Stimulated activated naive CD8-positive, alpha-beta T cell treated with anti-CD3 and anti-CD28 coated beads, Interleukin-15, amount 100 ng/mL, for 72 hours (primary cell): ENCODE measurements at regions not wholly inside any gene's neighbourhood (a gene's known extent, or its start where the extent isn't known, plus 50 kb on each side); places are given as distances from the start of the nearest gene placed in this dataset.

Experiments
- ATAC-seq: fragments of 150-1000 bp; cut with Tn5 transposase; 2 replicates; pipeline ENCODE4 v1.10.0; 2021; ENCODE audit warnings: mild to moderate bottlenecking, moderate library complexity
- DNase-seq, 2 donors: peaks; one replicate each; pipeline ENCODE4 v3.0.0; 2021 to 2022
- H3K27ac Mint-ChIP-seq, 2 donors: one replicate each; pipeline ENCODE4 v1.8.0; 2022; ENCODE audit warnings: mild to moderate bottlenecking in 2 of 2, mixed read lengths in 2 of 2, moderate library complexity in 2 of 2
- H3K27me3 Mint-ChIP-seq: one replicate; pipeline ENCODE4 v1.8.0; 2022; ENCODE audit warnings: mixed read lengths
- H3K4me1 Mint-ChIP-seq: one replicate; pipeline ENCODE4 v1.8.0; 2022; ENCODE audit warnings: mild to moderate bottlenecking, mixed read lengths
- H3K4me3 Mint-ChIP-seq, 2 donors: one replicate each; pipeline ENCODE4 v1.8.0; 2022; ENCODE audit warnings: mild to moderate bottlenecking in 2 of 2, mixed read lengths in 2 of 2, moderate library complexity in 1 of 2
- H3K9me3 Mint-ChIP-seq, 2 donors: one replicate each; pipeline ENCODE4 v1.8.0; 2022; ENCODE audit warnings: mixed read lengths in 2 of 2

GRCh38 chr13:22092791-22093560, 422.1 kb downstream of the FGF9 start:
- ATAC-seq (no peak), DNase-seq (no peak)
- Mint-ChIP-seq H3K4me1 (peaks cover 30% of the 10 kb centered on the region), H3K27me3 (no peaks in the 10 kb centered on the region), H3K27ac (no peak overlapping the region), H3K9me3 (peaks cover 9 to 11% of the 10 kb centered on the region in 2 donors), H3K4me3 (no peak overlapping the region)

DNA sequence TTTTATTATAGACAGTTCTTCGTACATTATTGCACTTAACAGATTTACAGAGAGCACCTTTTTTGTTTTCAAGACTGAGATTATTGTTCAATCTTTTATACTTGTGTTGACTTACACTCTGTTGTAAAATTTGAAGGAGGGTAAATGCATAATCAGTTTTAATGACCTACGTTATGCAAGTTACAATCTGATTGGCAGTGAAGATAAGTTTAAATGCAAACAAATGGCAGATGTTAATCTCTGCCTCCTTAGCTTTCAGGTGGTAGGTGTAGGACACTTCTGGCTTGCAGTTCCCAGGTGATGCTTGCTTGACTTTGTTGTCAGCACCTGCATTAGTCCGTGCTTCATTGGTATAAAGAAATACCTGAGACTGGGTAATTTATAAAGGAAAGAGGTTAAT, 424.9 kb downstream of the FGF9 start:
- no peak overlapping the region for H3K4me3 Mint-ChIP-seq
- ATAC-seq: no peak
- H3K4me1 Mint-ChIP-seq: peaks cover 23% of the 10 kb centered on the region
- no peak for DNase-seq
- H3K9me3 Mint-ChIP-seq: peaks cover 7 to 23% of the 10 kb centered on the region in 2 donors
- H3K27me3 Mint-ChIP-seq: no peaks in the 10 kb centered on the region
- no peak overlapping the region for H3K27ac Mint-ChIP-seq

GRCh38 chr13:22099585-22099984, 428.7 kb downstream of the FGF9 start:
- H3K4me3 Mint-ChIP-seq: no peak overlapping the region
- H3K9me3 Mint-ChIP-seq: peaks cover 6 to 22% of the 10 kb centered on the region in 2 donors
- ATAC-seq (no peak), DNase-seq (no peak)
- H3K27ac Mint-ChIP-seq: no peak overlapping the region
- peaks cover 13% of the 10 kb centered on the region for H3K4me1 Mint-ChIP-seq
- H3K27me3 Mint-ChIP-seq: no peaks in the 10 kb centered on the region

- peaks cover 35% of the 10 kb centered on the region for H3K4me1 Mint-ChIP-seq
- DNase-seq (no peak), ATAC-seq (no peak)
- no peak overlapping the region for H3K27ac Mint-ChIP-seq
- H3K27me3 Mint-ChIP-seq: no peaks in the 10 kb centered on the region
- H3K4me3 Mint-ChIP-seq: no peak overlapping the region
- H3K9me3 Mint-ChIP-seq: peaks cover 0 to 21% of the 10 kb centered on the region in 2 donors
Observed at GRCh38 chr13:22102271-22102670, 431.4 kb downstream of the FGF9 start.

DNA sequence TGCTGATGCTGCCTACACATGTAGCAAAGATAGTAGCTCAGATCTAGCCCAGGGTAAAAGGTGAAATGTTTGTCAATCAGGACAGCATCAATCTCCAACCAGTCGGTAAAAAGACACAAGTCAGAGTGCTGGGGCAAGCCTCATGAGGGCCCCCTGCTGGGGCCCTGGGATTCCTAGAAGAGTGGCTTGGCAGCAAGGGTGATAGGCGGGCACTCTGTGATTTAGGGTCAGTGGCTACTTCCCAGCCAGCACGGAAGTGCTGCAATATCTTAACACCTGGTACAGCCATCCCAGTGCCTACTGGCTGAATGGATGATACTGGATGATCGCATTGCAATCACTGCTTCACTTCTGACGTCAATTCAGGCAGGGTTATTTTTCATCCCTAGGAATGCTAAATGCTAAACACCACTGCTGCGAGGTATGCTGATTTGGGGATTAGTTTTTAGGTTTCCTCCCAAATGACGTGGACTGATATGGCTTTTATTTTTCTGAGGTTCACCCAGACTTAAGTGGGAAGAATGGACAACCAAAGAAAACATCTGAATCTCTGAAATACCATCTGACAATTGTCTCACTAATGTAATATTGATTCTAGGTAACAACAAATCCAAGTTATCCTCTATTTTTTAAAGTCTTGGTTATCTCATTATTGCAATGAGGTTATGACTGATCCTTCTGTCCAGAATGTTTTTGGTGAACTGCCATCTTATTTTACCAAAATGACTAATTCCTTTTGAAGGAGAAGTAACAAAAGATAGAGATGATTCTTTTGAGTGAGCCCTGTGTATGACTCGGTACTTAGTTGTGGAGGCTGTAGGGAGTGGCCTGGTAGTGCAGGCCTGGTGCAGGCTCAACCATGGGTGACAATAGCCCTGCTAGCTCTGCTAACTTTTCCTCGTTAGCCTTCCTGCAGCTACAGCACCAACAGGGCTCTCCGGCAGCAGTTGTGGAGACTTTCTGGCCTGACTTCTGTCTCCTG, 432.5 kb downstream of the FGF9 start:
- H3K27me3 Mint-ChIP-seq: no peaks in the 10 kb centered on the region
- H3K4me1 Mint-ChIP-seq: peaks cover 46% of the 10 kb centered on the region
- H3K27ac Mint-ChIP-seq: peak overlapping the region in 1 of 2 donors; percentile 3
- H3K4me3 Mint-ChIP-seq: no peak overlapping the region
- peaks cover 0 to 21% of the 10 kb centered on the region in 2 donors for H3K9me3 Mint-ChIP-seq
- peak; percentile 75 for ATAC-seq
- DNase-seq: no peak

- H3K4me1 Mint-ChIP-seq: peaks cover 73% of the 10 kb centered on the region
- ATAC-seq (no peak), DNase-seq (no peak)
- H3K9me3 Mint-ChIP-seq: peaks cover 0 to 7% of the 10 kb centered on the region in 2 donors
- no peak overlapping the region for H3K4me3 Mint-ChIP-seq
- H3K27ac Mint-ChIP-seq: peak overlapping the region in 1 of 2 donors; percentile 88
- no peaks in the 10 kb centered on the region for H3K27me3 Mint-ChIP-seq
Observed at GRCh38 chr13:22106058-22106457, 435.2 kb downstream of the FGF9 start.

DNA sequence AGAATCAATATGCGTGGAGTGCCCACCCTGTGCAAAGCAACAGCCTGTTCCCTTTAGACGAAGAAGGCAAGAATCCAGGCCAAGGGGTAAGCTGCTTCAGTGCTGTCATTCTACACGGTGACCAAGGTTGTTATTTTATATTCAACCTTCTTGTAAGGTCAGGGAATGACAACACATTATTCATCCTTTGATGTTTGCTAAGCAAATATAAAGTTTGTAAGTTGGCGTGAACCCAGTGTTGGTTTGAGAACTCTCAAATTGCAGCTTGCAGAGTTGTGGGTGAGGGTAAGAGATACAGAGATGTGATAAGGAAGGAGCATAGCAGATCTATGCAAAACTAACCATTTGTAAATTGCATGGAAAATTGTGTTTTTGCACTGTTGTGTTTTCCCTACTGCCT, 436.7 kb downstream of the FGF9 start:
- ATAC-seq (no peak), DNase-seq (no peak)
- Mint-ChIP-seq H3K27ac (no peak overlapping the region), H3K27me3 (no peaks in the 10 kb centered on the region), H3K4me1 (peaks cover 84% of the 10 kb centered on the region), H3K9me3 (peaks cover 0 to 8% of the 10 kb centered on the region in 2 donors), H3K4me3 (no peak overlapping the region)

DNA sequence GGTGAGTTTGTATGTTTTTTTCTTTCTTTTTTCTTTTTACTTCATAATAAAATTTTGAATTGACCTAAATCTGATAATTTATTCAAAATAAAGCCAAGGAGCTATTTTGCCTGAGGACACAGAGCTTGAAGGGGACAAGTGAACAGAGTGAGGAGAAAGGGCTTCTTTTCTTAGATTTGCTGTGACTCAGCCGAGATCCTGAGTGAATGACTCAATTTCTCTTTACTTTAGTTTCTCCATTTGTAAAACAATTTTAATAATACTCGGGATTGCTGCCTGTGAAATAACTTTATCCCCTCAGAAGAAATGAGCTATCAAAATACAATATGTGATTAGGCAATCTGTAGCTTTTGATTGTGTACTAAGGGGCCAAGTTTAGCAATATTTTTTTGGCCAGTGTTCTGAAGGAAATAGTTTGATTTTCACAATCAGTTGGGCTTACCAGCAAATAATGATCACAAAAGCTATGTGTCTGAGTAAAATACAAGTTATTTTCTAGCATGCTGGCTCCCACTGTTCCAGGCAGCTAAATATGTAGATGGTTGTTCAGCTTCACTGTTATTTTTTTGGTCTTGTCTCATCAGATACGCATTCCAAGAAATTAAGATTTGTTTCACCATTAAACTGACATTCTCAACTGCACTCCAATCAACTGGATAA, 437.5 kb downstream of the FGF9 start:
- no peaks in the 10 kb centered on the region for H3K27me3 Mint-ChIP-seq
- H3K4me1 Mint-ChIP-seq: peaks cover 87% of the 10 kb centered on the region
- peak overlapping the region in 1 of 2 donors; percentile 16 for H3K27ac Mint-ChIP-seq
- H3K4me3 Mint-ChIP-seq: peak overlapping the region; percentile 5 to 13
- H3K9me3 Mint-ChIP-seq: peaks cover 2 to 17% of the 10 kb centered on the region in 2 donors
- DNase-seq: no peak
- no peak for ATAC-seq

GRCh38 chr13:22108979-22109378, 438.1 kb downstream of the FGF9 start:
- H3K4me3 Mint-ChIP-seq: no peak overlapping the region
- H3K27me3 Mint-ChIP-seq: no peaks in the 10 kb centered on the region
- H3K9me3 Mint-ChIP-seq: peaks cover 8 to 22% of the 10 kb centered on the region in 2 donors
- DNase-seq (no peak), ATAC-seq (no peak)
- peaks cover 89% of the 10 kb centered on the region for H3K4me1 Mint-ChIP-seq
- no peak overlapping the region for H3K27ac Mint-ChIP-seq

DNA sequence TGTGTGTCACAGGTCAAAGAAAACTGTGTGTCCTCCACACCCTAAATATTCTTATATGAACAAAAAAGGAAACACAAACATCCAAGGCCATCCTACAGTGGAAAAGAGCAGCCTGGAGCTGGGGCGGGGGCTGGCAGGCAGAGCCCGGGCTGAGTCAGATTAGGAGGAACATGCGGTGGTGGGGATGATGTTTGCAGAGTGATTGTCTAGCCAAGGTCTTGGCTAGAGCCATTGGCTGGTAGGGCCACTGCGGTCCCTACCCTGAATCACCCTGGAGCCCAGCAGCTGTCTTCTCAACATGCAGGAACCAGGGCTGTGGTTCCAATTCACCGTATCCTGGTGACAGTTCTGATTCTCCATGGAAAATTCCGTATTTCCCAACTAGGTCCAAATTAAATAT, 439.5 kb downstream of the FGF9 start:
- ATAC-seq: no peak

GRCh38 chr13:22111152-22111783, 440.4 kb downstream of the FGF9 start:
- ATAC-seq: peak; percentile 31
- Mint-ChIP-seq H3K4me3 (no peak overlapping the region), H3K27me3 (no peaks in the 10 kb centered on the region), H3K9me3 (peaks cover 10 to 19% of the 10 kb centered on the region in 2 donors), H3K27ac (peak overlapping the region in 1 of 2 donors; percentile 8), H3K4me1 (peaks cover 96% of the 10 kb centered on the region)
- DNase-seq: no peak

More for the DNA sequence above, 439.5 kb downstream of the FGF9 start:
- Mint-ChIP-seq H3K4me1 (peaks cover 95% of the 10 kb centered on the region), H3K9me3 (peaks cover 10 to 19% of the 10 kb centered on the region in 2 donors), H3K27me3 (no peaks in the 10 kb centered on the region), H3K4me3 (peak overlapping the region in 1 of 2 donors; percentile 58), H3K27ac (peak overlapping the region in 1 of 2 donors; percentile 87)
- no peak for DNase-seq

GRCh38 chr13:22111961-22112360, 441.1 kb downstream of the FGF9 start:
- Mint-ChIP-seq H3K27me3 (no peaks in the 10 kb centered on the region), H3K9me3 (peaks cover 10 to 22% of the 10 kb centered on the region in 2 donors), H3K4me1 (peaks cover 95% of the 10 kb centered on the region), H3K4me3 (no peak overlapping the region), H3K27ac (peak overlapping the region in 1 of 2 donors; percentile 8)
- no peak for ATAC-seq
- DNase-seq: no peak

DNA sequence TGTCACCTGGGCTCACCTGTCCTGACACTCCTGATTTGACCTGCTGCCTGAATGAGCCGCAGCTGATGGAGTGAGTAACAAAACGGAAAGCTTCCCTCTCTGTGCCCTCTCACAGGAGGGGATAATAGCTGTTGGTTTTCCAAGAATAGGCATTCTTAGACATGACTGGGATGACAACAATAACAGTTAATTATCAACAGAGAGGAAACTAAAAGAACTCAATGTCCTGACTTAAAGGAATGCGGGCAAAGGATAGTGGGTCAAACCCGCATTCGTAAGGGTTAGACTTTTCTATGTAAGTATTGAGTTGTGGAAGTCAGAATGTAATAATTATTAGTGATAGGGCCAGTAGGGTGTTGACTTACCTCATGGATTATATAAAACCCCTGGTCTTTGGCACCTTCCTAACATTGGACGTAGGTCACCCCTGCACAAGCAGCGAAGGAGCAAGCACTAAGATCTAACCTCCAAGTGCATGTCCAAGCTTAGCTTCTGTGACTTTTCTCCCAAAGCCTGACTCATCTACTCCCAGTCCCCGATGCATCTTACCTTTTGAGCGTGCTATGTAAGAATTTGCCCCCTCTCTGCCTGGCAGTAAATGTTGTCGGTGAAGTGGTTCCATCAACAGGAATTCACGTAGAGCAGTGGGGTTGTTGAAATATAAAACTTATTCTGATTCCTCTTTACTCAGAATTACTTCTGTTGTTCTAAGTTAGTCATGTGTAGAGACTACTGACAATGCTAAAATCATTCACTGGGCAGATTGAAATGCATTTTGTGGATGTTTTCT, 442.3 kb downstream of the FGF9 start:
- Mint-ChIP-seq H3K9me3 (peaks cover 10 to 27% of the 10 kb centered on the region in 2 donors), H3K27ac (peak overlapping the region in 1 of 2 donors; percentile 47), H3K4me1 (peaks cover 89% of the 10 kb centered on the region), H3K27me3 (no peaks in the 10 kb centered on the region), H3K4me3 (peak overlapping the region in 1 of 2 donors; percentile 21)
- DNase-seq (no peak), ATAC-seq (no peak)

- Mint-ChIP-seq H3K27me3 (no peaks in the 10 kb centered on the region), H3K9me3 (peaks cover 10 to 27% of the 10 kb centered on the region in 2 donors), H3K4me3 (peak overlapping the region; percentile 9 to 38), H3K27ac (peak overlapping the region; percentile 84 to 86), H3K4me1 (peaks cover 83% of the 10 kb centered on the region)
- DNase-seq (peak; percentile 50 to 53), ATAC-seq (peak; percentile 94)
Observed at GRCh38 chr13:22114630-22115311, 443.9 kb downstream of the FGF9 start.
